Neuronal stem cell (in vitro differentiated cells): ENCODE measurements at regions not wholly inside any gene's neighbourhood (a gene's known extent, or its start where the extent isn't known, plus 50 kb on each side); places are given as distances from the start of the nearest gene placed in this dataset.
"Not testable (repeated sequence)": the region's sequence is repeated elsewhere in the genome, so short reads cannot be mapped to it uniquely, and the experiment has no call there.

Experiments used
- DNase-seq: peaks from one replicate; pipeline ENCODE4 v3.0.0-alpha.2; 2013; ENCODE audit warnings: low spot score
- H2AFZ ChIP-seq: one replicate; pipeline ENCODE4 v1.6.1; 2013; ENCODE audit warnings: mild to moderate bottlenecking, low read length, inconsistent platforms
- H2AK5ac ChIP-seq: 2 replicates; pipeline ENCODE4 v1.6.1; 2013; ENCODE audit warnings: low read depth, mild to moderate bottlenecking, inconsistent platforms, low read length, moderate library complexity, mixed read lengths
- H2BK120ac ChIP-seq: 2 replicates; pipeline ENCODE4 v1.6.1; 2013; ENCODE audit warnings: low read depth, mild to moderate bottlenecking, inconsistent platforms, low read length, moderate library complexity, mixed read lengths
- H2BK12ac ChIP-seq: one replicate; pipeline ENCODE4 v1.6.1; 2013; ENCODE audit warnings: low read length, inconsistent platforms
- H2BK15ac ChIP-seq: 2 replicates; pipeline ENCODE4 v1.6.1; 2013; ENCODE audit warnings: mild to moderate bottlenecking, low read length, inconsistent platforms, mixed read lengths
- H2BK5ac ChIP-seq: one replicate; pipeline ENCODE4 v1.6.1; 2013; ENCODE audit warnings: inconsistent platforms, mild to moderate bottlenecking, low read length, moderate library complexity
- H3K14ac ChIP-seq: one replicate; pipeline ENCODE4 v1.6.1; 2013; ENCODE audit warnings: low read length, inconsistent platforms
- H3K18ac ChIP-seq: 2 replicates; pipeline ENCODE4 v1.6.1; 2013; ENCODE audit warnings: low read length, inconsistent platforms
- H3K23ac ChIP-seq: 2 replicates; pipeline ENCODE4 v1.6.1; 2013; ENCODE audit warnings: low read depth, mild to moderate bottlenecking, mixed read lengths, low read length, inconsistent platforms; ENCODE audit not compliant: poor library complexity
- H3K27ac ChIP-seq: replicated peaks from 3 replicates; pipeline ENCODE4 v1.5.1; 2013; ENCODE audit warnings: low read length, inconsistent platforms
- H3K27me3 ChIP-seq, 3 experiments: 2 replicates each; pipeline ENCODE4 v1.6.1; 2013; ENCODE audit warnings: low read length in 3 of 3, mild to moderate bottlenecking in 2 of 3, inconsistent platforms in 1 of 3, low read depth in 1 of 3, mixed read lengths in 1 of 3, moderate library complexity in 1 of 3; ENCODE audit not compliant: control insufficient read depth in 3 of 3, insufficient read depth in 3 of 3
- H3K36me3 ChIP-seq, 2 donors: replicated peaks in 1 of 2; 2 replicates each; pipeline ENCODE4 v1.6.1; 2013; ENCODE audit warnings: low read length in 2 of 2; ENCODE audit not compliant: control insufficient read depth in 2 of 2, insufficient read depth in 2 of 2
- H3K4ac ChIP-seq: 2 replicates; pipeline ENCODE4 v1.6.1; 2013; ENCODE audit warnings: inconsistent platforms, mild to moderate bottlenecking, low read length, moderate library complexity
- H3K4me1 ChIP-seq, 2 donors: 1 replicate in 1 of 2; 2 replicates in 1 of 2; pipeline ENCODE4 v1.6.1; 2013; ENCODE audit warnings: low read length in 2 of 2, low read depth in 1 of 2; ENCODE audit not compliant: control insufficient read depth in 2 of 2, insufficient read depth in 1 of 2
- H3K4me2 ChIP-seq: one replicate; pipeline ENCODE4 v1.6.1; 2013; ENCODE audit warnings: mild to moderate bottlenecking, low read length, inconsistent platforms; ENCODE audit not compliant: insufficient read depth, poor library complexity, severe bottlenecking
- H3K4me3 ChIP-seq, 2 donors: 2 replicates each; pipeline ENCODE4 v1.5.1; 2013; ENCODE audit warnings: low read length in 2 of 2, mild to moderate bottlenecking in 2 of 2, inconsistent platforms in 1 of 2, moderate library complexity in 1 of 2
- H3K79me1 ChIP-seq: one replicate; pipeline ENCODE4 v1.6.1; 2013; ENCODE audit warnings: low read depth, mild to moderate bottlenecking, inconsistent platforms, low read length, moderate library complexity
- H3K9ac ChIP-seq: one replicate; pipeline ENCODE4 v1.6.1; 2013; ENCODE audit warnings: mild to moderate bottlenecking, low read depth, low read length, inconsistent platforms; ENCODE audit not compliant: poor library complexity
- H3K9me3 ChIP-seq, 2 donors: replicated peaks in 1 of 2; 2 replicates each; pipeline versions ENCODE3 to v1.6.1; 2013; ENCODE audit warnings: low read length in 2 of 2, mild to moderate bottlenecking in 2 of 2, inconsistent platforms in 1 of 2, low read depth in 1 of 2, mixed read lengths in 1 of 2, moderate library complexity in 1 of 2; ENCODE audit not compliant: control insufficient read depth in 2 of 2, insufficient read depth in 1 of 2
- H4K8ac ChIP-seq: one replicate; pipeline ENCODE4 v1.6.1; 2013; ENCODE audit warnings: low read depth, mild to moderate bottlenecking, inconsistent platforms, low read length, moderate library complexity
- H4K91ac ChIP-seq: one replicate; pipeline ENCODE4 v1.6.1; 2013; ENCODE audit warnings: low read length, low read depth, mild to moderate bottlenecking, inconsistent platforms; ENCODE audit not compliant: poor library complexity
- WGBS, 2 donors: extraction: QIAGEN DNeasy Blood & Tissue Kit; methylation state at CpG; one replicate each; pipeline ENCODE4 v1.1.7; 2013; ENCODE audit warnings: missing lambda C conversion rate in 2 of 2, mixed read lengths in 1 of 2; ENCODE audit not compliant: insufficient read length in 2 of 2, insufficient replicate concordance in 1 of 2; ENCODE audit errors: extremely low coverage in 2 of 2; 5-methylcytosine and 5-hydroxymethylcytosine counted together

GRCh38 chr5:54868511-54869483 is 116.6 kb downstream of the ESM1 start:
- Histone ChIP-seq H2BK120ac (no peak overlapping the region), H3K23ac (no peak overlapping the region), H3K4me1 (no peaks in the 10 kb centered on the region), H3K9me3 (no peaks in the 10 kb centered on the region), H3K14ac (no peak overlapping the region), H2BK12ac (no peak overlapping the region), H3K9ac (peak overlapping the region; percentile 33), H3K4me2 (no peak overlapping the region), H3K36me3 (no peaks in the 10 kb centered on the region), H2AK5ac (no peak overlapping the region), H3K27ac (no peak overlapping the region), H3K4ac (no peak overlapping the region), H3K79me1 (no peaks in the 10 kb centered on the region), H2AFZ (no peak overlapping the region), H2BK5ac (no peak overlapping the region), H4K8ac (no peak overlapping the region), H4K91ac (no peak overlapping the region), H3K27me3 (peaks cover 0 to 28% (median 0%) of the 10 kb centered on the region in 3 experiments), H3K18ac (no peak overlapping the region), H3K4me3 (no peak overlapping the region), H2BK15ac (no peak overlapping the region)
- WGBS, 2 donors: no CpG with 5 or more reads among the region's 12 CpGs
- DNase-seq: no peak

DNA sequence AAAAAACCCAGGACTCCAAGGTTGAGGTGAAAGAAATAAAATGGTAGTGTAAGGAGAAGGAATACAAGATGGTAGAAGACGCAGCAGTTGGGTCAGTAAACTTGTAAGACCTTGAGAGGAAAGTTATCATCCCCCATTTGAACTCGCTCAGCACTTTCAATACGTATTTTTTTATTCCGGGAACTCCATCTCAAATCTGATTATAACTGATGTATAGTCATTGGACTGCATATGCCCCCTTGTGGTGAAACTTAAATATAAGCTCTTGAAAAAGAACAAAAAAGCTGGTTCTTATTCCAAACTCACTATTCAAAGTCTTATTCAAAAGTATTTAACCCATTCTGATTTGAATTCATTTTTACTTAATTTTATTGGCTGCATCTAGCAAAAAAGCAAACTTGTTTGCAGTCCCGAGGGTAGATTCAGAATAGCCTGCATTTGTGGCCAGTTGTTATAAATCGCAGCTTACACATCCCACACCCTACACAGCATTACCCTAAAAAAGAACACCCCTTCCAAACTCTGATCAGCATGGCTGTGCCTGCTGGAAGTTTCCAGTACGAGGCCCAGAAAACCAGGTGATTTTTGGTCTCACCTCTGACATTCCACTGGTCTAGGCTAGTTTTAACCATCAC is 118.0 kb downstream of the ESM1 start:
- DNase-seq: peak; percentile 24
- H3K9ac ChIP-seq: no peak overlapping the region
- H3K4me2 ChIP-seq: no peak overlapping the region
- no peak overlapping the region for H2AK5ac ChIP-seq
- peak overlapping the region; percentile 63 for H2AFZ ChIP-seq
- H3K27ac ChIP-seq: no peak overlapping the region
- H2BK5ac ChIP-seq: no peak overlapping the region
- H3K14ac ChIP-seq: no peak overlapping the region
- no peak overlapping the region for H4K91ac ChIP-seq
- no peak overlapping the region for H2BK120ac ChIP-seq
- H3K4ac ChIP-seq: no peak overlapping the region
- no peak overlapping the region for H3K18ac ChIP-seq
- no peak overlapping the region for H3K4me3 ChIP-seq
- no peaks in the 10 kb centered on the region for H3K36me3 ChIP-seq
- H3K27me3 ChIP-seq: peaks cover 0 to 23% (median 0%) of the 10 kb centered on the region in 3 experiments
- H3K79me1 ChIP-seq: no peaks in the 10 kb centered on the region
- no peaks in the 10 kb centered on the region for H3K9me3 ChIP-seq
- H2BK15ac ChIP-seq: no peak overlapping the region
- no peaks in the 10 kb centered on the region for H3K4me1 ChIP-seq
- H3K23ac ChIP-seq: no peak overlapping the region
- no CpG with 5 or more reads among the region's 7 CpGs for WGBS, 2 donors
- H4K8ac ChIP-seq: no peak overlapping the region
- H2BK12ac ChIP-seq: no peak overlapping the region

- H3K4me2 ChIP-seq, H2AK5ac ChIP-seq, H3K79me1 ChIP-seq, H4K91ac ChIP-seq, H2BK5ac ChIP-seq, H3K9ac ChIP-seq, DNase-seq, H3K9me3 ChIP-seq, H3K4me3 ChIP-seq, H3K18ac ChIP-seq, H3K27me3 ChIP-seq, H3K23ac ChIP-seq, H3K36me3 ChIP-seq, H3K27ac ChIP-seq, H2BK15ac ChIP-seq, H3K4me1 ChIP-seq, H2BK12ac ChIP-seq, H2AFZ ChIP-seq, H3K4ac ChIP-seq, H4K8ac ChIP-seq, H3K14ac ChIP-seq, H2BK120ac ChIP-seq: not testable (repeated sequence)
- no CpG with 5 or more reads among the region's 44 CpGs for WGBS, 2 donors
Observed at GRCh38 chr5:54864911-54865515, 120.4 kb downstream of the ESM1 start.

DNA sequence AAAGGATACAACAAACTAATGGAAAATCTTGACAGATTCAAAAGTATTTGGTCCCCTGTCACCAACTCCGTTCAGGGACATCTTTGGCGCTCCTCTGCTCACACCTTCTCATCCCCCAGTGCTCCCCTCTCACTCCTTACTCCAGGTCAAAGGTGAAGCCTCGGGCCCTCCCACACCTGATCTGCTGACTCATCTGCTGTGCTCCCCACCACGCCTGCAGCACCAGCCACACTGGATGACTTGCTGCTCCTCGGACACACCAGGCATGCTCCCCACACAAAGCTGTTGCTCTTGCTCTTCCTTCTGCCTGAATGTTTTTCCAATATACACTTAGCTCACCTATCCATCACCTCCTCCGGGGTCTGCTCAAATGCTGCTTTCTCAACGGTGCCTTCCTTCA is 123.4 kb downstream of the ESM1 start:
- Histone ChIP-seq H3K27ac (no peak overlapping the region), H2AK5ac (no peak overlapping the region), H3K23ac (no peak overlapping the region), H2BK15ac (no peak overlapping the region), H3K4ac (no peak overlapping the region), H2BK120ac (no peak overlapping the region), H3K79me1 (no peaks in the 10 kb centered on the region), H3K9me3 (peaks cover 0 to 2% of the 10 kb centered on the region in 2 donors), H3K18ac (peak overlapping the region; percentile 23), H3K4me2 (no peak overlapping the region), H2BK12ac (no peak overlapping the region), H4K91ac (no peak overlapping the region), H3K27me3 (no peaks in the 10 kb centered on the region), H4K8ac (no peak overlapping the region), H3K14ac (no peak overlapping the region), H3K4me1 (no peaks in the 10 kb centered on the region), H2AFZ (no peak overlapping the region), H3K9ac (no peak overlapping the region), H3K4me3 (no peak overlapping the region), H2BK5ac (no peak overlapping the region), H3K36me3 (no peaks in the 10 kb centered on the region)
- DNase-seq: no peak
- no CpG with 5 or more reads among the region's 7 CpGs for WGBS, 2 donors
